GM19023 (cell line): ENCODE measurements at regions not wholly inside any gene's neighbourhood (a gene's known extent, or its start where the extent isn't known, plus 50 kb on each side); places are given as distances from the start of the nearest gene placed in this dataset.

ENCODE experiments used
- ATAC-seq: cut with Tn5 transposase; IDR thresholded peaks from one replicate; pipeline ENCODE4 v1.9.1; 2021; ENCODE audit warnings: mild to moderate bottlenecking, moderate library complexity; ENCODE audit not compliant: unreplicated experiment

- no peak for ATAC-seq
Observed at GRCh38 chr15:31455499-31455898, 128.9 kb downstream of the KLF13 start.

GRCh38 chr15:31456354-31457060 lies 129.9 kb downstream of the KLF13 start:
- no peak for ATAC-seq

- ATAC-seq: no peak
Observed at GRCh38 chr15:31457161-31457560, 130.5 kb downstream of the KLF13 start.

- ATAC-seq: no peak
Observed at GRCh38 chr15:31457631-31458526, 131.2 kb downstream of the KLF13 start.

GRCh38 chr15:31458596-31459399 lies 132.2 kb downstream of the KLF13 start:
- peak; percentile 96 for ATAC-seq

- ATAC-seq: no peak
Observed at GRCh38 chr15:31459400-31459748, 132.7 kb downstream of the KLF13 start.

GRCh38 chr15:31461375-31461774 lies 134.7 kb downstream of the KLF13 start:
- ATAC-seq: no peak

GRCh38 chr15:31461911-31462480 lies 135.4 kb downstream of the KLF13 start:
- no peak for ATAC-seq

- no peak for ATAC-seq
Observed at GRCh38 chr15:31463521-31464102, 137.0 kb downstream of the KLF13 start.

- no peak for ATAC-seq
Observed at GRCh38 chr15:31464216-31465082, 137.8 kb downstream of the KLF13 start.

- ATAC-seq: no peak
Observed at GRCh38 chr15:31465083-31465955, 138.7 kb downstream of the KLF13 start.

GRCh38 chr15:31467361-31467760 lies 140.7 kb downstream of the KLF13 start:
- no peak for ATAC-seq

GRCh38 chr15:31468911-31469785 lies 142.5 kb downstream of the KLF13 start:
- no peak for ATAC-seq

GRCh38 chr15:31469786-31470525 lies 143.3 kb downstream of the KLF13 start:
- ATAC-seq: no peak

GRCh38 chr15:31470756-31471155 lies 144.1 kb downstream of the KLF13 start:
- no peak for ATAC-seq

GRCh38 chr15:31471731-31472430 lies 145.2 kb downstream of the KLF13 start:
- ATAC-seq: no peak
